ENCODE measurements at regions not wholly inside any gene's neighbourhood (a gene's known extent, or its start where the extent isn't known, plus 50 kb on each side); places are given as distances from the start of the nearest gene placed in this dataset.

DNA sequence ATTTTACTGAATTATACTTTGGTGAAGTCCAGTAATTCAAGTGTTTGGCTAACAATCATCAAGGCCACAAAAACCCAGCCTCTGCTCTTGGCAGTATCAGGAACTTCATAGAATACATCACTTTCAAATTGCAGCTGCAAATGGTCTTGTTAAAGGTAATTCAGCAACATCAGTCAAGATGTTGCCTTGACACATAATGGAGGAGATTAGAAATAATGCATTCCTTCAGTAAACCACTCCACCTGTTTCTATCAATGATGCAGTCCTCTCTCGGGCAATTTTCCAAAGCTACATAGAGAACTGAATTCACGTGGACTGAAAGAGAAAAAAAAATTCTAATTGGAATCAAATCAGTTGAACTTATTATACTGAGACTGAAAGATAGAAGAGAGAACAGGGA lies 279.3 kb downstream of the VGLL3 start:
- TF ChIP-seq, protein P1, sequence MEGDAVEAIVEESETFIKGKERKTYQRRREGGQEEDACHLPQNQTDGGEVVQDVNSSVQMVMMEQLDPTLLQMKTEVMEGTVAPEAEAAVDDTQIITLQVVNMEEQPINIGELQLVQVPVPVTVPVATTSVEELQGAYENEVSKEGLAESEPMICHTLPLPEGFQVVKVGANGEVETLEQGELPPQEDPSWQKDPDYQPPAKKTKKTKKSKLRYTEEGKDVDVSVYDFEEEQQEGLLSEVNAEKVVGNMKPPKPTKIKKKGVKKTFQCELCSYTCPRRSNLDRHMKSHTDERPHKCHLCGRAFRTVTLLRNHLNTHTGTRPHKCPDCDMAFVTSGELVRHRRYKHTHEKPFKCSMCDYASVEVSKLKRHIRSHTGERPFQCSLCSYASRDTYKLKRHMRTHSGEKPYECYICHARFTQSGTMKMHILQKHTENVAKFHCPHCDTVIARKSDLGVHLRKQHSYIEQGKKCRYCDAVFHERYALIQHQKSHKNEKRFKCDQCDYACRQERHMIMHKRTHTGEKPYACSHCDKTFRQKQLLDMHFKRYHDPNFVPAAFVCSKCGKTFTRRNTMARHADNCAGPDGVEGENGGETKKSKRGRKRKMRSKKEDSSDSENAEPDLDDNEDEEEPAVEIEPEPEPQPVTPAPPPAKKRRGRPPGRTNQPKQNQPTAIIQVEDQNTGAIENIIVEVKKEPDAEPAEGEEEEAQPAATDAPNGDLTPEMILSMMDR (conservative IDR thresholded peaks at IDR 0.05; ENCODE audit: low read depth, low read length): no peak
- TF ChIP-seq EZH2 (IDR thresholded peaks at IDR 0.05; ENCODE audit: low read length, unreplicated experiment) (no peak), EZH2phosphoT487 (IDR thresholded peaks at IDR 0.05; ENCODE audit: borderline replicate concordance, low read length) (no peak)
